Duodenal mucosa (tissue), 2 donors: ENCODE measurements at regions not wholly inside any gene's neighbourhood (a gene's known extent, or its start where the extent isn't known, plus 50 kb on each side); places are given as distances from the start of the nearest gene placed in this dataset.

ENCODE experiments used
- H3K27ac ChIP-seq: one replicate; pipeline ENCODE4 v1.7.0; 2013; ENCODE audit warnings: low read depth, low read length
- H3K27me3 ChIP-seq, 2 donors: one replicate each; pipeline ENCODE4 v1.7.0; 2013; ENCODE audit warnings: low read length in 2 of 2, control low read depth in 1 of 2; ENCODE audit not compliant: insufficient read depth in 2 of 2, control insufficient read depth in 1 of 2
- H3K36me3 ChIP-seq, 2 donors: one replicate each; pipeline ENCODE4 v1.7.0; 2013; ENCODE audit warnings: low read length in 2 of 2, control low read depth in 1 of 2; ENCODE audit not compliant: insufficient read depth in 2 of 2, control insufficient read depth in 1 of 2
- H3K4me1 ChIP-seq, 2 donors: one replicate each; pipeline ENCODE4 v1.7.0; 2013; ENCODE audit warnings: low read length in 2 of 2, control low read depth in 1 of 2; ENCODE audit not compliant: insufficient read depth in 2 of 2, control insufficient read depth in 1 of 2
- H3K4me3 ChIP-seq, 2 donors: one replicate each; pipeline ENCODE4 v1.7.0; 2013; ENCODE audit warnings: low read length in 2 of 2, low read depth in 1 of 2
- H3K9ac ChIP-seq, 2 donors: one replicate each; pipeline ENCODE4 v1.7.0; 2013; ENCODE audit warnings: low read length in 2 of 2, low read depth in 1 of 2
- H3K9me3 ChIP-seq, 2 donors: one replicate each; pipeline ENCODE4 v1.7.0; 2013; ENCODE audit warnings: low read length in 2 of 2, control low read depth in 1 of 2; ENCODE audit not compliant: control insufficient read depth in 1 of 2

GRCh38 chr12:88763536-88764100, 183.3 kb upstream of the KITLG start:
- Histone ChIP-seq H3K9ac (no peak overlapping the region), H3K4me1 (no peaks in the 10 kb centered on the region), H3K4me3 (no peak overlapping the region), H3K9me3 (no peaks in the 10 kb centered on the region), H3K27me3 (no peaks in the 10 kb centered on the region), H3K27ac (no peak overlapping the region), H3K36me3 (no peaks in the 10 kb centered on the region)

- peaks cover 0 to 6% of the 10 kb centered on the region in 2 donors for H3K9me3 ChIP-seq
- no peak overlapping the region for H3K27ac ChIP-seq
- peaks cover 0 to 6% of the 10 kb centered on the region in 2 donors for H3K4me1 ChIP-seq
- H3K9ac ChIP-seq, result no peak overlapping the region
- H3K27me3 ChIP-seq, result no peaks in the 10 kb centered on the region
- no peak overlapping the region for H3K4me3 ChIP-seq
- H3K36me3 ChIP-seq, result no peaks in the 10 kb centered on the region
These were observed 177.9 kb upstream of the KITLG start for GRCh38 chr12:88758176-88758575.

GRCh38 chr12:88756917-88757316, 176.6 kb upstream of the KITLG start:
- Histone ChIP-seq H3K4me1 (peaks cover 3 to 18% of the 10 kb centered on the region in 2 donors), H3K27me3 (no peaks in the 10 kb centered on the region), H3K4me3 (no peak overlapping the region), H3K9ac (no peak overlapping the region), H3K9me3 (peaks cover 0 to 7% of the 10 kb centered on the region in 2 donors), H3K27ac (no peak overlapping the region), H3K36me3 (no peaks in the 10 kb centered on the region)

DNA sequence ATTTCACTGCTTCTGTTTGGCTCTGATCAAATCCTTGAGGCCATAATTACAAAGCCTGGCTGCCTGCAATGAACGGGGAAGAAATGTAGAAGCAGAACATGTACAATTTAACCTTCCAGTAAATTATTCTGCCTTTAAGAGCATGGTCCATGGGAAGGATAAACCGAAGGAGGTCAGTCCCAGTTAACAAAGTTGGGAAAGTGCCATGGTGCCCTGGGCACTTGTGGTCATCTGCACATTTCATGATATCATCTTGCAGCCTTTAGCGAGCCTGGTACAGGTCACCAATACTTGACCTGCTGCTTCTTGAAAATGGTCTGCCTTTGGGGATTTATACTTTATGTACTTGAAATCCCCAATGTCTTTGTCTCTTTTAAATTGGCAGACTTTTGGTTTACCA, 175.9 kb upstream of the KITLG start:
- Histone ChIP-seq H3K27me3 (no peaks in the 10 kb centered on the region), H3K4me3 (no peak overlapping the region), H3K36me3 (no peaks in the 10 kb centered on the region), H3K27ac (no peak overlapping the region), H3K4me1 (peaks cover 5 to 22% of the 10 kb centered on the region in 2 donors), H3K9ac (no peak overlapping the region), H3K9me3 (peaks cover 0 to 7% of the 10 kb centered on the region in 2 donors)

- Histone ChIP-seq H3K36me3 (no peaks in the 10 kb centered on the region), H3K9ac (no peak overlapping the region), H3K9me3 (peaks cover 0 to 7% of the 10 kb centered on the region in 2 donors), H3K27me3 (no peaks in the 10 kb centered on the region), H3K4me3 (no peak overlapping the region), H3K4me1 (peaks cover 14 to 42% of the 10 kb centered on the region in 2 donors), H3K27ac (no peak overlapping the region)
These were observed 173.4 kb upstream of the KITLG start for GRCh38 chr12:88753707-88754106.

DNA sequence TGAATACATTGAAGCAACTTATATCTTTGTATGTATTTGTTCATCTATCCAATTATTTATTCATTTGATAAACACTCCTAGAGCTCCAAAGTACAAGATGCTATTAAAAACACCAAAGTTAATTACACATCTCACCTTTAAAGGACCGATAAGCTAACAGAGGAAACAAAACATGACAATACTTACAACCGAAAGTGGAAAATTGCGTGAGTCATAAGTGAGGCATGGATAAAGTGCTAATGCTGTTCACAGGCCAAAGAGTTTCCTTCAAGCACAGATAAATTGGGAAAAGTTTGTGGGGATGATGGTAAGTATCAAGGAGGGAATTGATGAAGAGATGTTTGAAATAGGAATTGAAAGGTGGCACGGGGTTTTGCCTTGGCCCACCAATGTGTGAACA, 172.8 kb upstream of the KITLG start:
- no peak overlapping the region for H3K27ac ChIP-seq
- H3K9ac ChIP-seq, result no peak overlapping the region

DNA sequence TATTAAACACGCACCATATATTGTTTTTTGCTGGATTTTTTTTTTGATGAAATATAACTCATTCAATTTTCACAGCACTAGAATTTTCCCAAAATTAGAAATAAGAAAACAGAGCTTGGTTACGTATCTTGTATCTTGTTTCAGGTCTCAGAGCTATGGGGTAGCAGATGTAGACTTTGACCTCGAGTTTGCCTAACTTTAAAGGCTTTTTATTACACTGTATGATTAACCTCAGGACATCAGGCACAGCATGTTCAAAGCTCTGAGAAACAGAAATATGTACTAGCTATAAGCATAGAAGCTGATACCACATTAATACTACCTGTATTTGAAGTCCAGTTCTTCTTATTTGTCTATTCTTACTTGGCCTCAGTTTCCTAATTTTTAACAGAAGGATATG, 171.9 kb upstream of the KITLG start:
- peaks cover 0 to 7% of the 10 kb centered on the region in 2 donors for H3K9me3 ChIP-seq
- H3K27me3 ChIP-seq, result no peaks in the 10 kb centered on the region
- peak overlapping the region in 1 of 2 donors; percentile 1 for H3K4me3 ChIP-seq
- no peak overlapping the region for H3K9ac ChIP-seq
- H3K27ac ChIP-seq, result no peak overlapping the region
- no peaks in the 10 kb centered on the region for H3K36me3 ChIP-seq
- H3K4me1 ChIP-seq, result peaks cover 25 to 49% of the 10 kb centered on the region in 2 donors

More for the DNA sequence above, 172.8 kb upstream of the KITLG start:
- Histone ChIP-seq H3K9me3 (peaks cover 0 to 7% of the 10 kb centered on the region in 2 donors), H3K4me3 (no peak overlapping the region), H3K36me3 (no peaks in the 10 kb centered on the region), H3K4me1 (peaks cover 20 to 43% of the 10 kb centered on the region in 2 donors), H3K27me3 (no peaks in the 10 kb centered on the region)

DNA sequence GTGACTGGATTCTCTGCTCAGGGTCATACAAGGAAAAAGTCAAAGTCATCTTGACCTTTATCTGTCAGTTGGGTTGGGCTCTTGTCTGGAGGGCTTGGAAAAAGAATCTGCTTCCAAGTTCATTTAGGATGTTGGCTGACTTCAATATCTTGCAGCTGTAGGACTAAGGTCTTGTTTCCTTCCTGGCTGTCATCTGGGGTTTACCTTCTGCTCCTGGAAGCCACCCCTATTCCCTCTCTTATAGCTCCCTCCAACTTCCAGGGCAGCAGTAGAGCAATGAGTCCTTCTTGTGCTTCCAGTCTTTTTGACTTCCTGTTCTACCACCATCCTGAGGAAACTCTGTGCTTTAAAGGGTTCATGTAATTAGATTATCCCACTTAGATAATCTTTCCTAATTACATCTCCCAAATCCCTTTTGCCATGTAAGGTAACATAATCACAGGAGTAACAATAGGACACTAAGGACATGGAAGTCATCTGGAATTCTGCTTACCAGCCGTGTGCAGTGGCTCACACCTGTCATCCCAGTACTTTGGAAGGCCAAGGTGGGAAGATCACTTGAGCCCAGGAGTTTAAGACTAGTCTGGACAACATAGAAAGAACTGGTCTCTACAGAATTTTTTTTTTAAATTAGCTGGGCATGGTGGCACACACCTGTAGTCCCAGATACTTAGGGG, 170.7 kb upstream of the KITLG start:
- Histone ChIP-seq H3K4me1 (peaks cover 25 to 54% of the 10 kb centered on the region in 2 donors), H3K27me3 (no peaks in the 10 kb centered on the region), H3K36me3 (no peaks in the 10 kb centered on the region), H3K27ac (no peak overlapping the region), H3K9ac (no peak overlapping the region), H3K9me3 (peaks cover 0 to 7% of the 10 kb centered on the region in 2 donors), H3K4me3 (no peak overlapping the region)

- Histone ChIP-seq H3K27ac (no peak overlapping the region), H3K4me3 (no peak overlapping the region), H3K9ac (no peak overlapping the region), H3K4me1 (peaks cover 24 to 33% of the 10 kb centered on the region in 2 donors), H3K27me3 (no peaks in the 10 kb centered on the region), H3K9me3 (no peaks in the 10 kb centered on the region), H3K36me3 (no peaks in the 10 kb centered on the region)
These were observed 166.1 kb upstream of the KITLG start for GRCh38 chr12:88746386-88746785.

GRCh38 chr12:88743946-88744685, 163.8 kb upstream of the KITLG start:
- Histone ChIP-seq H3K27ac (no peak overlapping the region), H3K4me1 (peaks cover 13 to 17% of the 10 kb centered on the region in 2 donors), H3K4me3 (no peak overlapping the region), H3K9me3 (no peaks in the 10 kb centered on the region), H3K27me3 (no peaks in the 10 kb centered on the region), H3K36me3 (no peaks in the 10 kb centered on the region), H3K9ac (no peak overlapping the region)
